ENCODE measurements at regions not wholly inside any gene's neighbourhood (a gene's known extent, or its start where the extent isn't known, plus 50 kb on each side); places are given as distances from the start of the nearest gene placed in this dataset.
"Not testable (repeated sequence)": the region's sequence is repeated elsewhere in the genome, so short reads cannot be mapped to it uniquely, and the experiment has no call there.

DNA sequence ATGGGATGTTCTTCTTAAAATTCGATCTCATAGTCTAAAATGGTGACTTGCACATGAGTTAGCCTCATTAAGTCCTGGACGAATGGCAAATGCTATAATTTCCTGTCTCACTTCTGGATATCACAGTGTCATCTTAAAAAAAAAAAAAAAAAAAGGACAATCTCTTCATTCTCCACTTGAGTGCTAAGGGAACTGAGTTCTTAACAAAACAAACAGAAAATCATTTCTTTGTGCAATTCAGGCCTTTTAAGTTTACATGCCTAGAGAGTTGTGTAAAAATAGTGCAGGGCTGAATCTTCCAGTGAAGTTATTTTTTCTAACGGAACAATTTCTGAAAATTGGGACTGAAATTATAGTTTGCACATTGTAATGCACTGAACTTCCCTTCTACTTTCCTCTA is 122.8 kb upstream of the FAT1 start:
- Mint-ChIP-seq H3K36me3 (ENCODE audit: insufficient read depth in 1 of 3, low read depth in 3 of 3) (peaks cover 2 to 16% (median 10%) of the 10 kb centered on the region in 3 experiments; a peak in 5 of 7 replicates), H3K9me3 (peaks cover 14 to 21% of the 10 kb centered on the region in 2 experiments), H3K4me3 (no peak overlapping the region), H3K27me3 (ENCODE audit: low read depth) (no peaks in the 10 kb centered on the region), H3K4me1 (peaks cover 8 to 9% of the 10 kb centered on the region in 2 experiments), H3K27ac (no peak overlapping the region)
- Histone ChIP-seq H3K14ac (ENCODE audit: insufficient read depth, low read length) (no peak overlapping the region), H3T11ph (ENCODE audit: low read length) (no peak overlapping the region), H4K8ac (replicated peaks; ENCODE audit: insufficient read length, low read depth, low read length) (no peak overlapping the region), H2BK5ac (ENCODE audit: insufficient read length, low read length) (no peak overlapping the region), H2BK15ac (ENCODE audit: low read depth, low read length) (no peak overlapping the region), H3K18ac (ENCODE audit: insufficient read length, low read depth, low read length) (no peak overlapping the region), H3K79me2 (ENCODE audit: insufficient read depth, low read length) (no peaks in the 10 kb centered on the region), H2AFZ (ENCODE audit: low read length) (no peak overlapping the region), H3K4ac (ENCODE audit: low read depth, low read length) (no peak overlapping the region), H3K4me2 (ENCODE audit: insufficient read depth, insufficient read length, low read length) (no peak overlapping the region), H3K23me2 (ENCODE audit: insufficient read length, low read depth, low read length, poor library complexity, severe bottlenecking) (no peaks in the 10 kb centered on the region), H3K9ac (ENCODE audit: extremely low read depth, insufficient read length, low read length) (no peak overlapping the region), H2BK20ac (ENCODE audit: low read depth, low read length, poor library complexity, severe bottlenecking) (no peak overlapping the region), H3K9me3 (ENCODE audit: control insufficient read depth, low read depth, low read length) (no peaks in the 10 kb centered on the region), H2AK5ac (ENCODE audit: insufficient read length, low read length) (no peak overlapping the region), H3K79me1 (ENCODE audit: insufficient read depth, low read depth, low read length, poor library complexity, severe bottlenecking) (no peaks in the 10 kb centered on the region), H3K4me1 (ENCODE audit: insufficient read depth, low read length) (no peaks in the 10 kb centered on the region), H3K27me3 (ENCODE audit: insufficient read depth, low read length) (no peaks in the 10 kb centered on the region), H2BK12ac (ENCODE audit: insufficient read length, low read depth, low read length) (no peak overlapping the region), H4K91ac (ENCODE audit: insufficient read length, low read depth, low read length) (no peak overlapping the region), H3K23ac (ENCODE audit: insufficient read length, low read depth, low read length) (no peak overlapping the region), H2BK120ac (ENCODE audit: low read depth, low read length, poor library complexity, severe bottlenecking) (no peak overlapping the region), H4K5ac (ENCODE audit: insufficient read length, low read depth, low read length) (no peak overlapping the region), H4K20me1 (ENCODE audit: control insufficient read depth, insufficient read depth, insufficient read length) (no peaks in the 10 kb centered on the region), H3K56ac (ENCODE audit: insufficient read length, low read depth, low read length) (no peak overlapping the region), H3K27ac (ENCODE audit: insufficient read length, low read depth, low read length) (no peak overlapping the region)
- no peak for DNase-seq
- no CpG with 5 or more reads among the region's 3 CpGs for WGBS (ENCODE audit: extremely low coverage, insufficient read length, low lambda C conversion rate)
- TF ChIP-seq, protein P1, sequence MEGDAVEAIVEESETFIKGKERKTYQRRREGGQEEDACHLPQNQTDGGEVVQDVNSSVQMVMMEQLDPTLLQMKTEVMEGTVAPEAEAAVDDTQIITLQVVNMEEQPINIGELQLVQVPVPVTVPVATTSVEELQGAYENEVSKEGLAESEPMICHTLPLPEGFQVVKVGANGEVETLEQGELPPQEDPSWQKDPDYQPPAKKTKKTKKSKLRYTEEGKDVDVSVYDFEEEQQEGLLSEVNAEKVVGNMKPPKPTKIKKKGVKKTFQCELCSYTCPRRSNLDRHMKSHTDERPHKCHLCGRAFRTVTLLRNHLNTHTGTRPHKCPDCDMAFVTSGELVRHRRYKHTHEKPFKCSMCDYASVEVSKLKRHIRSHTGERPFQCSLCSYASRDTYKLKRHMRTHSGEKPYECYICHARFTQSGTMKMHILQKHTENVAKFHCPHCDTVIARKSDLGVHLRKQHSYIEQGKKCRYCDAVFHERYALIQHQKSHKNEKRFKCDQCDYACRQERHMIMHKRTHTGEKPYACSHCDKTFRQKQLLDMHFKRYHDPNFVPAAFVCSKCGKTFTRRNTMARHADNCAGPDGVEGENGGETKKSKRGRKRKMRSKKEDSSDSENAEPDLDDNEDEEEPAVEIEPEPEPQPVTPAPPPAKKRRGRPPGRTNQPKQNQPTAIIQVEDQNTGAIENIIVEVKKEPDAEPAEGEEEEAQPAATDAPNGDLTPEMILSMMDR (conservative IDR thresholded peaks at IDR 0.05), result no peak

DNA sequence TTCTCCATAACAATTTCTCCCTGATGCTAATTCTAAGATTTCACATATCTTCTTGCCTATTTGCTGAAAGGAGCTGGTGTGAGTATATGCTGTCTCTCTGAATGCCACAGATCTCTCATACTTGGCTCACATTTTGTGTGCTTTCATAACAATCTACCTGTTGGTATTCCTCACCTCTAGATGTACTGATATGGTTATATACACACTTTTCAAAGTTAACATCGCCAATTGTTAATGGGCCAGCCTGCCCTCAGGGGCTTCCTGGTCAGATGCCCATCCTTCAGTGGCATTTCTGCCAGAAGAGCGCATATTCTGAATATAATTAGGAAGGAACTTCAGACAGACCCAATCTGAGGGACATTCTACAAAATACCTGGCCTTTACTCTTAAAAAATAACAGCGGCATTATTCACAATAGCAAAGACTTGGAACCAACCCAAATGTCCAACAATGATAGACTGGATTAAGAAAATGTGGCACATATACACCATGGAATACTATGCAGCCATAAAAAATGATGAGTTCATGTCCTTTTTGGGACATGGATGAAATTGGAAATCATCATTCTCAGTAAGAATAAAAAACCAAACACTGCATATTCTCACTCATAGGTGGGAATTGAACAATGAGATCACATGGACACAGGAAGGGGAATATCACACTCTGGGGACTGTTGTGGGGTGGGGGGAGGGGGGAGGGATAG is 123.9 kb upstream of the FAT1 start:
- H3T11ph ChIP-seq (ENCODE audit: low read length); H2BK15ac ChIP-seq (ENCODE audit: low read depth, low read length); H3K79me2 ChIP-seq (ENCODE audit: insufficient read depth, low read length); H2BK120ac ChIP-seq (ENCODE audit: low read depth, low read length, poor library complexity, severe bottlenecking); H3K9me3 ChIP-seq (ENCODE audit: control insufficient read depth, low read depth, low read length); H3K9ac ChIP-seq (ENCODE audit: extremely low read depth, insufficient read length, low read length); H2AK5ac ChIP-seq (ENCODE audit: insufficient read length, low read length); H3K27ac ChIP-seq (ENCODE audit: insufficient read length, low read depth, low read length); H3K23me2 ChIP-seq (ENCODE audit: insufficient read length, low read depth, low read length, poor library complexity, severe bottlenecking); H3K56ac ChIP-seq (ENCODE audit: insufficient read length, low read depth, low read length); H3K4me1 Mint-ChIP-seq; H4K5ac ChIP-seq (ENCODE audit: insufficient read length, low read depth, low read length); H3K79me1 ChIP-seq (ENCODE audit: insufficient read depth, low read depth, low read length, poor library complexity, severe bottlenecking); H2BK12ac ChIP-seq (ENCODE audit: insufficient read length, low read depth, low read length); H4K8ac ChIP-seq (replicated peaks; ENCODE audit: insufficient read length, low read depth, low read length); DNase-seq; H4K91ac ChIP-seq (ENCODE audit: insufficient read length, low read depth, low read length); H3K4me3 Mint-ChIP-seq; H2BK5ac ChIP-seq (ENCODE audit: insufficient read length, low read length); H2BK20ac ChIP-seq (ENCODE audit: low read depth, low read length, poor library complexity, severe bottlenecking); H3K27ac Mint-ChIP-seq; H3K23ac ChIP-seq (ENCODE audit: insufficient read length, low read depth, low read length); H3K27me3 Mint-ChIP-seq (ENCODE audit: low read depth); H2AFZ ChIP-seq (ENCODE audit: low read length); H3K14ac ChIP-seq (ENCODE audit: insufficient read depth, low read length); H3K4me1 ChIP-seq (ENCODE audit: insufficient read depth, low read length); H4K20me1 ChIP-seq (ENCODE audit: control insufficient read depth, insufficient read depth, insufficient read length); H3K4me2 ChIP-seq (ENCODE audit: insufficient read depth, insufficient read length, low read length); H3K27me3 ChIP-seq (ENCODE audit: insufficient read depth, low read length); H3K18ac ChIP-seq (ENCODE audit: insufficient read length, low read depth, low read length); H3K4ac ChIP-seq (ENCODE audit: low read depth, low read length): not testable (repeated sequence)
- Mint-ChIP-seq H3K9me3 (peaks cover 14 to 23% of the 10 kb centered on the region in 2 experiments), H3K36me3 (ENCODE audit: insufficient read depth in 1 of 3, low read depth in 3 of 3) (peaks cover 2 to 19% (median 10%) of the 10 kb centered on the region in 3 experiments; a peak in 5 of 7 replicates)
- no CpG with 5 or more reads among the region's 3 CpGs for WGBS (ENCODE audit: extremely low coverage, insufficient read length, low lambda C conversion rate)
